ENCODE measurements at regions not wholly inside any gene's neighbourhood (a gene's known extent, or its start where the extent isn't known, plus 50 kb on each side); places are given as distances from the start of the nearest gene placed in this dataset.
"Not testable (repeated sequence)": the region's sequence is repeated elsewhere in the genome, so short reads cannot be mapped to it uniquely, and the experiment has no call there.

- not testable (repeated sequence) for H3K27me3 Mint-ChIP-seq; H3K4me3 Mint-ChIP-seq; H3K36me3 Mint-ChIP-seq; H3K9me3 Mint-ChIP-seq (ENCODE audit: low read depth); H3K27ac Mint-ChIP-seq; H3K4me1 Mint-ChIP-seq (ENCODE audit: low read depth)
Observed at GRCh38 chr15:77893246-77893645, 184.3 kb downstream of the TBC1D2B start.

- H3K4me3 Mint-ChIP-seq = no peak overlapping the region
- H3K36me3 Mint-ChIP-seq = no peaks in the 10 kb centered on the region
- no peaks in the 10 kb centered on the region for H3K27me3 Mint-ChIP-seq
- H3K4me1 Mint-ChIP-seq (ENCODE audit: low read depth) = no peaks in the 10 kb centered on the region
- no peaks in the 10 kb centered on the region for H3K9me3 Mint-ChIP-seq (ENCODE audit: low read depth)
- no peak overlapping the region for H3K27ac Mint-ChIP-seq
Observed at GRCh38 chr15:77892335-77892734, 185.2 kb downstream of the TBC1D2B start.

- not testable (repeated sequence) for H3K4me1 Mint-ChIP-seq (ENCODE audit: low read depth); H3K27ac Mint-ChIP-seq; H3K27me3 Mint-ChIP-seq; H3K36me3 Mint-ChIP-seq; H3K9me3 Mint-ChIP-seq (ENCODE audit: low read depth); H3K4me3 Mint-ChIP-seq
Observed at GRCh38 chr15:77891862-77892261, 185.6 kb downstream of the TBC1D2B start.

- not testable (repeated sequence) for H3K27me3 Mint-ChIP-seq; H3K4me3 Mint-ChIP-seq; H3K9me3 Mint-ChIP-seq (ENCODE audit: low read depth); H3K27ac Mint-ChIP-seq; H3K36me3 Mint-ChIP-seq; H3K4me1 Mint-ChIP-seq (ENCODE audit: low read depth)
Observed at GRCh38 chr15:77890911-77891801, 186.4 kb downstream of the TBC1D2B start.

- not testable (repeated sequence) for H3K4me1 Mint-ChIP-seq (ENCODE audit: low read depth); H3K9me3 Mint-ChIP-seq (ENCODE audit: low read depth); H3K27me3 Mint-ChIP-seq; H3K36me3 Mint-ChIP-seq; H3K27ac Mint-ChIP-seq; H3K4me3 Mint-ChIP-seq
Observed at GRCh38 chr15:77889828-77890725, 187.4 kb downstream of the TBC1D2B start.

- Mint-ChIP-seq H3K27ac (no peak overlapping the region), H3K4me3 (no peak overlapping the region), H3K27me3 (no peaks in the 10 kb centered on the region), H3K4me1 (ENCODE audit: low read depth) (no peaks in the 10 kb centered on the region), H3K36me3 (no peaks in the 10 kb centered on the region), H3K9me3 (ENCODE audit: low read depth) (no peaks in the 10 kb centered on the region)
Observed at GRCh38 chr15:77889009-77889806, 188.3 kb downstream of the TBC1D2B start.

GRCh38 chr15:77887563-77888429, 189.7 kb downstream of the TBC1D2B start:
- not testable (repeated sequence) for H3K27ac Mint-ChIP-seq; H3K4me3 Mint-ChIP-seq; H3K9me3 Mint-ChIP-seq (ENCODE audit: low read depth); H3K27me3 Mint-ChIP-seq; H3K4me1 Mint-ChIP-seq (ENCODE audit: low read depth); H3K36me3 Mint-ChIP-seq

- no peaks in the 10 kb centered on the region for H3K4me1 Mint-ChIP-seq (ENCODE audit: low read depth)
- no peak overlapping the region for H3K4me3 Mint-ChIP-seq
- no peaks in the 10 kb centered on the region for H3K27me3 Mint-ChIP-seq
Observed at GRCh38 chr15:77886805-77887448, 190.6 kb downstream of the TBC1D2B start.

GRCh38 chr15:77885877-77886500, 191.5 kb downstream of the TBC1D2B start:
- H3K27ac Mint-ChIP-seq = not testable (repeated sequence)

More at GRCh38 chr15:77886805-77887448, 190.6 kb downstream of the TBC1D2B start:
- H3K9me3 Mint-ChIP-seq (ENCODE audit: low read depth) = no peaks in the 10 kb centered on the region
- no peak overlapping the region for H3K27ac Mint-ChIP-seq
- H3K36me3 Mint-ChIP-seq = no peaks in the 10 kb centered on the region

GRCh38 chr15:77883012-77883411, 194.5 kb downstream of the TBC1D2B start:
- not testable (repeated sequence) for H3K36me3 Mint-ChIP-seq; H3K4me3 Mint-ChIP-seq; H3K9me3 Mint-ChIP-seq (ENCODE audit: low read depth); H3K27ac Mint-ChIP-seq; H3K27me3 Mint-ChIP-seq; H3K4me1 Mint-ChIP-seq (ENCODE audit: low read depth)

More at GRCh38 chr15:77885877-77886500, 191.5 kb downstream of the TBC1D2B start:
- H3K9me3 Mint-ChIP-seq (ENCODE audit: low read depth); H3K4me3 Mint-ChIP-seq; H3K4me1 Mint-ChIP-seq (ENCODE audit: low read depth); H3K36me3 Mint-ChIP-seq; H3K27me3 Mint-ChIP-seq: not testable (repeated sequence)

GRCh38 chr15:77881950-77882349, 195.6 kb downstream of the TBC1D2B start:
- H3K36me3 Mint-ChIP-seq = no peaks in the 10 kb centered on the region
- no peaks in the 10 kb centered on the region for H3K27me3 Mint-ChIP-seq
- H3K4me1 Mint-ChIP-seq (ENCODE audit: low read depth) = no peaks in the 10 kb centered on the region
- no peaks in the 10 kb centered on the region for H3K9me3 Mint-ChIP-seq (ENCODE audit: low read depth)
- no peak overlapping the region for H3K27ac Mint-ChIP-seq
- H3K4me3 Mint-ChIP-seq = no peak overlapping the region

- not testable (repeated sequence) for H3K36me3 Mint-ChIP-seq; H3K27me3 Mint-ChIP-seq; H3K4me3 Mint-ChIP-seq; H3K4me1 Mint-ChIP-seq (ENCODE audit: low read depth); H3K27ac Mint-ChIP-seq; H3K9me3 Mint-ChIP-seq (ENCODE audit: low read depth)
Observed at GRCh38 chr15:77881535-77881934, 196.0 kb downstream of the TBC1D2B start.

- not testable (repeated sequence) for H3K4me1 Mint-ChIP-seq (ENCODE audit: low read depth); H3K27me3 Mint-ChIP-seq; H3K9me3 Mint-ChIP-seq (ENCODE audit: low read depth); H3K4me3 Mint-ChIP-seq; H3K36me3 Mint-ChIP-seq; H3K27ac Mint-ChIP-seq
Observed at GRCh38 chr15:77879466-77879865, 198.0 kb downstream of the TBC1D2B start.

All from activated naive CD8-positive, alpha-beta T cell (primary cell).